Calu3 (cell line): ENCODE measurements at regions not wholly inside any gene's neighbourhood (a gene's known extent, or its start where the extent isn't known, plus 50 kb on each side); places are given as distances from the start of the nearest gene placed in this dataset.
A peak's percentile ranks its signal among the peaks of the same experiment; 100 is the strongest.

Source experiments
- BruUV-seq: library from RNA; stranded (reverse); fragments of 400-500 nt; replicated peaks from 2 replicates; lab custom pipeline; 2021; lab: Mats Ljungman, UMichigan
- CTCF ChIA-PET: fragments of 300-600 bp; sonication (Branson Sonifier 250); formaldehyde crosslinking; loops from one replicate; lab custom pipeline; 2022; ENCODE audit warnings: antibody characterized with exemption; lab: Charles Lee
- DNase-seq: peaks from one replicate; pipeline ENCODE4 v3.0.0; 2022
- H3K27ac Mint-ChIP-seq: one replicate; pipeline ENCODE4 v1.8.0; 2022; ENCODE audit warnings: mixed read lengths; ENCODE audit not compliant: unreplicated experiment
- H3K27me3 Mint-ChIP-seq: one replicate; pipeline ENCODE4 v1.8.0; 2022; ENCODE audit warnings: mixed read lengths; ENCODE audit not compliant: unreplicated experiment
- H3K36me3 Mint-ChIP-seq: one replicate; pipeline ENCODE4 v1.8.0; 2022; ENCODE audit warnings: mild to moderate bottlenecking, moderate library complexity, mixed read lengths; ENCODE audit not compliant: insufficient read depth, unreplicated experiment
- H3K4me1 Mint-ChIP-seq: one replicate; pipeline ENCODE4 v1.8.0; 2022; ENCODE audit warnings: mild to moderate bottlenecking, low read depth, mixed read lengths; ENCODE audit not compliant: unreplicated experiment
- H3K4me3 Mint-ChIP-seq: one replicate; pipeline ENCODE4 v1.8.0; 2022; ENCODE audit warnings: mild to moderate bottlenecking, low read depth, moderate library complexity, mixed read lengths; ENCODE audit not compliant: unreplicated experiment
- H3K9me3 Mint-ChIP-seq: one replicate; pipeline ENCODE4 v1.8.0; 2022; ENCODE audit warnings: low read depth, mixed read lengths; ENCODE audit not compliant: unreplicated experiment
- CTCF ChIP-seq: fragments of 200-600 bp; IDR thresholded peaks from one replicate; pipeline ENCODE4 v1.8.0; 2022; ENCODE audit warnings: antibody characterized with exemption; ENCODE audit not compliant: unreplicated experiment
- intact Hi-C: fragments of 100-400 bp; cut with micrococcal nuclease; formaldehyde crosslinking; loops from one replicate; pipeline ENCODE4 v1.10.0; 2022; ENCODE audit not compliant: unreplicated experiment

GRCh38 chr3:67094774-67095173, 96.7 kb downstream of the KBTBD8 start:
- no peak for DNase-seq
- H3K9me3 Mint-ChIP-seq = no peaks in the 10 kb centered on the region
- BruUV-seq = no TSS peak
- no peak for TF ChIP-seq CTCF
- H3K27me3 Mint-ChIP-seq = peaks cover 12% of the 10 kb centered on the region
- H3K36me3 Mint-ChIP-seq = no peaks in the 10 kb centered on the region
- no peaks in the 10 kb centered on the region for H3K4me1 Mint-ChIP-seq
- no peak overlapping the region for H3K27ac Mint-ChIP-seq
- no peak overlapping the region for H3K4me3 Mint-ChIP-seq
- intact Hi-C loops = no loop called here
- CTCF ChIA-PET = no interaction called here

GRCh38 chr3:67104388-67104787, 106.3 kb downstream of the KBTBD8 start:
- CTCF ChIA-PET = no interaction called here
- intact Hi-C loops = no loop called here

GRCh38 chr3:67106874-67107273, 108.8 kb downstream of the KBTBD8 start:
- Mint-ChIP-seq H3K4me1 (no peaks in the 10 kb centered on the region), H3K27me3 (peaks cover 17% of the 10 kb centered on the region), H3K9me3 (peaks cover 2% of the 10 kb centered on the region), H3K27ac (no peak overlapping the region), H3K4me3 (no peak overlapping the region), H3K36me3 (no peaks in the 10 kb centered on the region)
- intact Hi-C loops = loop anchor here (5.0 kb wide), 1 partner anchor 1785 kb away; no protein-coding TSS in a partner anchor
- BruUV-seq = no TSS peak
- CTCF ChIA-PET = no interaction called here
- no peak for TF ChIP-seq CTCF
- DNase-seq = no peak

More at GRCh38 chr3:67104388-67104787, 106.3 kb downstream of the KBTBD8 start:
- no peak for TF ChIP-seq CTCF
- Mint-ChIP-seq H3K36me3 (no peaks in the 10 kb centered on the region), H3K27me3 (peaks cover 17% of the 10 kb centered on the region), H3K4me1 (no peaks in the 10 kb centered on the region), H3K9me3 (peaks cover 2% of the 10 kb centered on the region), H3K4me3 (no peak overlapping the region), H3K27ac (no peak overlapping the region)
- no peak for DNase-seq
- no TSS peak for BruUV-seq

- no TSS peak for BruUV-seq
- TF ChIP-seq CTCF = peak; percentile 48
- intact Hi-C loops = loop anchor here (2.0 to 10.0 kb wide), 7 partner anchors 137 to 1865 kb away; no protein-coding TSS in a partner anchor
- Mint-ChIP-seq H3K4me3 (no peak overlapping the region), H3K36me3 (no peaks in the 10 kb centered on the region), H3K4me1 (no peaks in the 10 kb centered on the region), H3K9me3 (no peaks in the 10 kb centered on the region), H3K27me3 (peaks cover 17% of the 10 kb centered on the region), H3K27ac (no peak overlapping the region)
- peak; percentile 3 for DNase-seq
- CTCF ChIA-PET = interaction anchor here (0.5 to 1.0 kb wide), 6 partner anchors 112 to 1766 kb away, joined by 3 to 5 read pairs (median 4); partner anchors contain the start of gene KBTBD8
Observed at GRCh38 chr3:67109651-67110204, 111.6 kb downstream of the KBTBD8 start.
